ENCODE measurements at regions not wholly inside any gene's neighbourhood (a gene's known extent, or its start where the extent isn't known, plus 50 kb on each side); places are given as distances from the start of the nearest gene placed in this dataset.

DNA sequence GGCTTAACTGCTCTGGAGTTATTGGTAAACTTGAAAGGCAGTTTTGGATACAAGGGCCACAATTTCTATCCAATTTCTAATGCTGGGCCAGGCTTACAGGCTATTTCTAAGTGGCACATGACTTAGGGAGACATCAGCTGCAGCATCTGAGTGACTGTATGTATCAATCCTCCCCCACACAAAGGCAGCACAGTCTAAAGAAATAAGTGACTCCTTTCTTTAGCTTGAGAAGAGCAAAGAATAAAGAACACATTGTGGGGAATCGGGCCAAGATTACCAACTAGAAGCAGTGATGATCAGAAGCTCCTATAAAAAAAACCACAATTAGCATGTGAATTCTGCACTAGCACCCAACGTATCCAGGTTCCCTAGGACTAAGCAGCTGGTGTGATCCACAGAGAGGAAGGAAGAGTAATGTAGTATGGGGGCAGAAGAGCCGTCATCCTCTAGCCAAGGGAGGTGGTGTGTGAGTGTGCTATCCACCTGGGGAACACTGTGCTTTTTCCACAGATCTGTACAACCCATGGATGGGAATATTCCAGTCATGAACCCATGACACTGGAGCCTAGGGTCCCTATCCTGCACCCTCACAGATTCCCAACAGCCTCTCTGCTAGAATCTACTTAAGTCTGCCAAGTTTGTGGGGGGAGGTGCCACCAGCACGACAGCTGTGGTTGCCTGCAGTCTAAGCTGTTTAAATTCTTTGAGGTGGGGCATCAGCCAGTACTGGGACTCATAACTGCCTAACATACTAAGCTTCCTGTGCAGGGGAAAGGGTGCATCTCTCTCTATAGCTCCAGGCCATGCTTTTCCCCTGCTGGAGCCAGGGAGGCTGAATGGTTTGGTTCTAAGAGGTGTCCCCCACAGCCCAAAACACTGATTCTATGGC lies 147.8 kb upstream of the KDM5D start:
- no peak for TF ChIP-seq ZNF121 (CRISPR knock-in tag; IDR thresholded peaks at IDR 0.05)
- TF ChIP-seq CTCF (IDR thresholded peaks at IDR 0.05) = no peak
- TF ChIP-seq ELF4 (CRISPR knock-in tag; IDR thresholded peaks at IDR 0.05; ENCODE audit: low read depth) = no peak
- TF ChIP-seq CREB1 (CRISPR knock-in tag; IDR thresholded peaks at IDR 0.05) = no peak
- TF ChIP-seq ATF2 (CRISPR knock-in tag; IDR thresholded peaks at IDR 0.05; ENCODE audit: borderline replicate concordance, low read depth) = no peak
- TF ChIP-seq CBFB (CRISPR knock-in tag; IDR thresholded peaks at IDR 0.05; ENCODE audit: low read depth) = no peak
- TF ChIP-seq NR3C1 (CRISPR knock-in tag; conservative IDR thresholded peaks at IDR 0.05; ENCODE audit: low read depth) = no peak
- TF ChIP-seq ETV6 (CRISPR knock-in tag; IDR thresholded peaks at IDR 0.05) = no peak
- TF ChIP-seq JUN (CRISPR knock-in tag; IDR thresholded peaks at IDR 0.05) = no peak
- TF ChIP-seq, protein P1, sequence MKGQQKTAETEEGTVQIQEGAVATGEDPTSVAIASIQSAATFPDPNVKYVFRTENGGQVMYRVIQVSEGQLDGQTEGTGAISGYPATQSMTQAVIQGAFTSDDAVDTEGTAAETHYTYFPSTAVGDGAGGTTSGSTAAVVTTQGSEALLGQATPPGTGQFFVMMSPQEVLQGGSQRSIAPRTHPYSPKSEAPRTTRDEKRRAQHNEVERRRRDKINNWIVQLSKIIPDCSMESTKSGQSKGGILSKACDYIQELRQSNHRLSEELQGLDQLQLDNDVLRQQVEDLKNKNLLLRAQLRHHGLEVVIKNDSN (CRISPR knock-in tag; IDR thresholded peaks at IDR 0.05) = no peak
- TF ChIP-seq NR1H2 (CRISPR knock-in tag; IDR thresholded peaks at IDR 0.05) = no peak
- no peak for TF ChIP-seq FOXP1 (CRISPR knock-in tag; IDR thresholded peaks at IDR 0.05; ENCODE audit: borderline replicate concordance)
- TF ChIP-seq TEAD4 (CRISPR knock-in tag; IDR thresholded peaks at IDR 0.05) = no peak

All from WTC11 (cell line).